ENCODE measurements at regions not wholly inside any gene's neighbourhood (a gene's known extent, or its start where the extent isn't known, plus 50 kb on each side); places are given as distances from the start of the nearest gene placed in this dataset.

- H2BK120ac ChIP-seq (ENCODE audit: low read depth, low read length) = no peak overlapping the region
- ChIA-PET CTCF (interaction anchor here (0.7 kb wide), 1 partner anchor 23 kb away, joined by 3 read pairs; no protein-coding TSS in a partner anchor), POLR2A (ENCODE audit: unreplicated experiment) (no interaction called here)
- H3K4me1 ChIP-seq (ENCODE audit: control insufficient read depth, insufficient read depth, low read length) = no peaks in the 10 kb centered on the region
- H3K14ac ChIP-seq (replicated peaks; ENCODE audit: low read depth, low read length) = no peak overlapping the region
- ATAC-seq (ENCODE audit: low read depth) = no peak
- H3K4me2 ChIP-seq (ENCODE audit: low read depth, low read length) = no peak overlapping the region
- no peak overlapping the region for H3K4me3 ChIP-seq (ENCODE audit: insufficient read depth, low read depth, low read length)
- H3K18ac ChIP-seq (ENCODE audit: low read depth, low read length) = no peak overlapping the region
- H2AFZ ChIP-seq (replicated peaks; ENCODE audit: low read length, poor library complexity) = no peak overlapping the region
- H3K9me3 ChIP-seq (ENCODE audit: control insufficient read depth, insufficient read depth, low read length) = no peaks in the 10 kb centered on the region
- no peaks in the 10 kb centered on the region for H3K79me1 ChIP-seq (ENCODE audit: low read depth in 1 of 2, low read length in 2 of 2)
- no peak overlapping the region for H2AK9ac ChIP-seq (replicated peaks; ENCODE audit: low read depth, low read length, poor library complexity)
- no peak overlapping the region for H2BK20ac ChIP-seq (ENCODE audit: low read depth, low read length)
- dilution Hi-C loops (cut with HindIII; ENCODE audit: low sequenced_read_pairs, unreplicated experiment) (no loop called here), in situ Hi-C loops (cut with MboI; ENCODE audit: low sequenced_read_pairs) (no loop called here), intact Hi-C loops (cut with micrococcal nuclease) (no loop called here)
- TF ChIP-seq BHLHE40 (IDR thresholded peaks at IDR 0.05; ENCODE audit: low read depth, low read length) = no peak
- TF ChIP-seq RAD21 (IDR thresholded peaks at IDR 0.05; ENCODE audit: low read length) = no peak
- TF ChIP-seq MXI1 (IDR thresholded peaks at IDR 0.05; ENCODE audit: borderline replicate concordance, low read depth, low read length) = no peak
- TF ChIP-seq CEBPB (IDR thresholded peaks at IDR 0.05; ENCODE audit: low read depth, low read length) = no peak
- TF ChIP-seq MAFK (IDR thresholded peaks at IDR 0.05; ENCODE audit: low read depth, low read length) = no peak
- no peak for TF ChIP-seq POLR2A (IDR thresholded peaks at IDR 0.05; ENCODE audit: low read depth, low read length)
- no peak for TF ChIP-seq CHD1 (IDR thresholded peaks at IDR 0.05; ENCODE audit: low read depth, low read length)
- no peak for TF ChIP-seq RCOR1 (IDR thresholded peaks at IDR 0.05; ENCODE audit: insufficient replicate concordance, low read length)
- no peak for TF ChIP-seq CTCF (conservative IDR thresholded peaks at IDR 0.05; ENCODE audit: low read depth, low read length)
- no peak for TF ChIP-seq NFE2L2 (IDR thresholded peaks at IDR 0.05; ENCODE audit: low read depth, low read length)
- no peak for DNase-seq
- H3K4ac ChIP-seq (ENCODE audit: low read depth, low read length) = no peak overlapping the region
- H4K8ac ChIP-seq (ENCODE audit: low read depth in 2 of 2, low read length in 2 of 2) = no peak overlapping the region
- H3K56ac ChIP-seq (ENCODE audit: extremely low read depth, insufficient read depth, low read length) = no peak overlapping the region
- BruUV-seq (replicated peaks) = no TSS peak
- no peak overlapping the region for H2AK5ac ChIP-seq (ENCODE audit: low read depth, low read length)
- H3K36me3 ChIP-seq (ENCODE audit: control insufficient read depth, insufficient read depth, low read length) = no peaks in the 10 kb centered on the region
- H2BK15ac ChIP-seq (ENCODE audit: low read depth, low read length) = no peak overlapping the region
- H3K27me3 ChIP-seq (ENCODE audit: control insufficient read depth, insufficient read depth, low read length) = no peaks in the 10 kb centered on the region
- no CpG with 5 or more reads among the region's 3 CpGs for WGBS, 2 experiments (ENCODE audit: extremely low coverage in 2 of 2, insufficient read length in 1 of 2)
- no peak overlapping the region for H2BK5ac ChIP-seq (ENCODE audit: low read depth, low read length, poor library complexity, severe bottlenecking)
- H4K91ac ChIP-seq (ENCODE audit: insufficient read depth, low read depth, low read length) = no peak overlapping the region
- H3K9ac ChIP-seq (ENCODE audit: low read depth, low read length) = no peak overlapping the region
- no peak overlapping the region for H4K5ac ChIP-seq (ENCODE audit: low read depth, low read length)
- no peaks in the 10 kb centered on the region for H4K20me1 ChIP-seq (ENCODE audit: insufficient read depth, low read length)
- H3K23ac ChIP-seq (ENCODE audit: low read depth, low read length) = no peak overlapping the region
- H3K27ac ChIP-seq (ENCODE audit: insufficient read depth, low read length) = no peak overlapping the region
- no peaks in the 10 kb centered on the region for H3K9me1 ChIP-seq (ENCODE audit: insufficient read depth, low read length)
Measured at GRCh38 chr5:156232251-156232869, 94.6 kb upstream of the SGCD start.
